Esophagus squamous epithelium (tissue), 4 donors: ENCODE measurements at regions not wholly inside any gene's neighbourhood (a gene's known extent, or its start where the extent isn't known, plus 50 kb on each side); places are given as distances from the start of the nearest gene placed in this dataset.

Experiments used
- POLR2A ChIP-seq, 4 donors: fragments of 450-650 bp; IDR thresholded peaks; one replicate each; pipeline ENCODE4 v1.6.1; 2017; ENCODE audit warnings: antibody characterized with exemption in 4 of 4, mild to moderate bottlenecking in 4 of 4, moderate library complexity in 3 of 4
- TF ChIP-seq, protein P1 (sequence below), 6 experiments: fragments of 450-650 bp in 4 of 6; fragments of 200-600 bp in 2 of 6; sonication (generic) in 2 of 6; IDR thresholded peaks; one replicate each; pipeline ENCODE4 v1.5.1; 2016 to 2019; ENCODE audit warnings: antibody characterized with exemption in 6 of 6, mild to moderate bottlenecking in 4 of 6, moderate library complexity in 4 of 6

DNA sequence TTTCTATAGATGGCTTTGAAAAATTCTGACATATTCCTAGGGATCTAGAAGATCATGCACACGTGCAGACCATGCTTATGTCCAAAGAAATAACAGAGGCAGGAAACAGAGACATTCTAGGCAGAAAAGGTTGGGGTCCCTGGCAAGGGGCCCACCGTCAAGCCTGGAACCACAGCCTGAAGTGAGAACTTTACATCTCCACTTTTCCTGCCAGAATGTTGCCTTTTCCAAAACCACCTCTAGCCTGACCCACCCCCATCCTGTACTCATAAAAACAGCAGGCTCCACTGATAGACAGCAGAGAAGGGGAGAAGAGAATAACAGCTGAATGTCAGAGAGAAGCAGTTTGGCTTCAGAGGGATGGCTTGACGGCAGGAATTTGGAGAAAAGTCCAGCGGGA, 257.3 kb upstream of the NT5E start:
- TF ChIP-seq POLR2A (IDR thresholded peaks at IDR 0.05): no peak
- TF ChIP-seq, protein P1, sequence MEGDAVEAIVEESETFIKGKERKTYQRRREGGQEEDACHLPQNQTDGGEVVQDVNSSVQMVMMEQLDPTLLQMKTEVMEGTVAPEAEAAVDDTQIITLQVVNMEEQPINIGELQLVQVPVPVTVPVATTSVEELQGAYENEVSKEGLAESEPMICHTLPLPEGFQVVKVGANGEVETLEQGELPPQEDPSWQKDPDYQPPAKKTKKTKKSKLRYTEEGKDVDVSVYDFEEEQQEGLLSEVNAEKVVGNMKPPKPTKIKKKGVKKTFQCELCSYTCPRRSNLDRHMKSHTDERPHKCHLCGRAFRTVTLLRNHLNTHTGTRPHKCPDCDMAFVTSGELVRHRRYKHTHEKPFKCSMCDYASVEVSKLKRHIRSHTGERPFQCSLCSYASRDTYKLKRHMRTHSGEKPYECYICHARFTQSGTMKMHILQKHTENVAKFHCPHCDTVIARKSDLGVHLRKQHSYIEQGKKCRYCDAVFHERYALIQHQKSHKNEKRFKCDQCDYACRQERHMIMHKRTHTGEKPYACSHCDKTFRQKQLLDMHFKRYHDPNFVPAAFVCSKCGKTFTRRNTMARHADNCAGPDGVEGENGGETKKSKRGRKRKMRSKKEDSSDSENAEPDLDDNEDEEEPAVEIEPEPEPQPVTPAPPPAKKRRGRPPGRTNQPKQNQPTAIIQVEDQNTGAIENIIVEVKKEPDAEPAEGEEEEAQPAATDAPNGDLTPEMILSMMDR (IDR thresholded peaks at IDR 0.05): no peak
